Esophagus squamous epithelium (tissue), 4 donors: ENCODE measurements at regions not wholly inside any gene's neighbourhood (a gene's known extent, or its start where the extent isn't known, plus 50 kb on each side); places are given as distances from the start of the nearest gene placed in this dataset.

Experiments
- POLR2A ChIP-seq, 4 donors: fragments of 450-650 bp; IDR thresholded peaks; one replicate each; pipeline ENCODE4 v1.6.1; 2017; ENCODE audit warnings: antibody characterized with exemption in 4 of 4, mild to moderate bottlenecking in 4 of 4, moderate library complexity in 3 of 4
- TF ChIP-seq, protein P1 (sequence below), 6 experiments: fragments of 450-650 bp in 4 of 6; fragments of 200-600 bp in 2 of 6; sonication (generic) in 2 of 6; IDR thresholded peaks; one replicate each; pipeline ENCODE4 v1.5.1; 2016 to 2019; ENCODE audit warnings: antibody characterized with exemption in 6 of 6, mild to moderate bottlenecking in 4 of 6, moderate library complexity in 4 of 6

DNA sequence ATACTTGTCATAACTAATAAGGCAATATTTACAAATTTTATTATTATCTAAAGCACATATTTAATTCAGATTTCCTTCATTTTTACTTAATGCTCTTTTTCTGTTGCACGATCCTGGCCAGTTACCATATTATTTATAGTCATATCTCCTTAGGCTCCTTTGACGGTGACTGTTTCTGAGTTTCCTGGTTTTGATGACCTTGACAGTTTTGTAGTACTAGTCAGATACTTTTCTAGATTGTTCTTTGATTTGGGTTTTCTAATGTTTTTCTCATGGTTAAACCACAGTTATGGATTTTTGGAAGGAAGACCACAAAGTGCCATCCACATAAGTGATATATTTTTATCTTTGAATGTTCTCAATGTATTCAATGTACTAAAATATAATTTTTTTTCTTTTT, 171.0 kb upstream of the NANOGP8 start:
- TF ChIP-seq, protein P1, sequence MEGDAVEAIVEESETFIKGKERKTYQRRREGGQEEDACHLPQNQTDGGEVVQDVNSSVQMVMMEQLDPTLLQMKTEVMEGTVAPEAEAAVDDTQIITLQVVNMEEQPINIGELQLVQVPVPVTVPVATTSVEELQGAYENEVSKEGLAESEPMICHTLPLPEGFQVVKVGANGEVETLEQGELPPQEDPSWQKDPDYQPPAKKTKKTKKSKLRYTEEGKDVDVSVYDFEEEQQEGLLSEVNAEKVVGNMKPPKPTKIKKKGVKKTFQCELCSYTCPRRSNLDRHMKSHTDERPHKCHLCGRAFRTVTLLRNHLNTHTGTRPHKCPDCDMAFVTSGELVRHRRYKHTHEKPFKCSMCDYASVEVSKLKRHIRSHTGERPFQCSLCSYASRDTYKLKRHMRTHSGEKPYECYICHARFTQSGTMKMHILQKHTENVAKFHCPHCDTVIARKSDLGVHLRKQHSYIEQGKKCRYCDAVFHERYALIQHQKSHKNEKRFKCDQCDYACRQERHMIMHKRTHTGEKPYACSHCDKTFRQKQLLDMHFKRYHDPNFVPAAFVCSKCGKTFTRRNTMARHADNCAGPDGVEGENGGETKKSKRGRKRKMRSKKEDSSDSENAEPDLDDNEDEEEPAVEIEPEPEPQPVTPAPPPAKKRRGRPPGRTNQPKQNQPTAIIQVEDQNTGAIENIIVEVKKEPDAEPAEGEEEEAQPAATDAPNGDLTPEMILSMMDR (IDR thresholded peaks at IDR 0.05), result no peak
- no peak for TF ChIP-seq POLR2A (IDR thresholded peaks at IDR 0.05)
